ENCODE measurements at regions not wholly inside any gene's neighbourhood (a gene's known extent, or its start where the extent isn't known, plus 50 kb on each side); places are given as distances from the start of the nearest gene placed in this dataset.

- DNase-seq (ENCODE audit: low read depth), result no peak
- no peak overlapping the region for H3K4me3 ChIP-seq (ENCODE audit: low read depth, low read length)
- TF ChIP-seq, protein P1, sequence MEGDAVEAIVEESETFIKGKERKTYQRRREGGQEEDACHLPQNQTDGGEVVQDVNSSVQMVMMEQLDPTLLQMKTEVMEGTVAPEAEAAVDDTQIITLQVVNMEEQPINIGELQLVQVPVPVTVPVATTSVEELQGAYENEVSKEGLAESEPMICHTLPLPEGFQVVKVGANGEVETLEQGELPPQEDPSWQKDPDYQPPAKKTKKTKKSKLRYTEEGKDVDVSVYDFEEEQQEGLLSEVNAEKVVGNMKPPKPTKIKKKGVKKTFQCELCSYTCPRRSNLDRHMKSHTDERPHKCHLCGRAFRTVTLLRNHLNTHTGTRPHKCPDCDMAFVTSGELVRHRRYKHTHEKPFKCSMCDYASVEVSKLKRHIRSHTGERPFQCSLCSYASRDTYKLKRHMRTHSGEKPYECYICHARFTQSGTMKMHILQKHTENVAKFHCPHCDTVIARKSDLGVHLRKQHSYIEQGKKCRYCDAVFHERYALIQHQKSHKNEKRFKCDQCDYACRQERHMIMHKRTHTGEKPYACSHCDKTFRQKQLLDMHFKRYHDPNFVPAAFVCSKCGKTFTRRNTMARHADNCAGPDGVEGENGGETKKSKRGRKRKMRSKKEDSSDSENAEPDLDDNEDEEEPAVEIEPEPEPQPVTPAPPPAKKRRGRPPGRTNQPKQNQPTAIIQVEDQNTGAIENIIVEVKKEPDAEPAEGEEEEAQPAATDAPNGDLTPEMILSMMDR (IDR thresholded peaks at IDR 0.05; ENCODE audit: low read depth, low read length), result no peak
- TF ChIP-seq POLR2A (IDR thresholded peaks at IDR 0.05; ENCODE audit: extremely low read depth, insufficient read length) (no peak), MYC (IDR thresholded peaks at IDR 0.05; ENCODE audit: low read depth, low read length) (no peak)
- TF ChIP-seq, protein P2, sequence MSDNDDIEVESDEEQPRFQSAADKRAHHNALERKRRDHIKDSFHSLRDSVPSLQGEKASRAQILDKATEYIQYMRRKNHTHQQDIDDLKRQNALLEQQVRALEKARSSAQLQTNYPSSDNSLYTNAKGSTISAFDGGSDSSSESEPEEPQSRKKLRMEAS (IDR thresholded peaks at IDR 0.05; ENCODE audit: low read depth, low read length), result no peak
Measured at GRCh38 chr9:80964914-80965313, 724.4 kb downstream of the TLE1 start.

GRCh38 chr9:80964374-80964773 is 725.0 kb downstream of the TLE1 start:
- TF ChIP-seq, protein P1 (IDR thresholded peaks at IDR 0.05; ENCODE audit: low read depth, low read length), result no peak
- TF ChIP-seq MYC (IDR thresholded peaks at IDR 0.05; ENCODE audit: low read depth, low read length) (no peak), POLR2A (IDR thresholded peaks at IDR 0.05; ENCODE audit: extremely low read depth, insufficient read length) (no peak)
- TF ChIP-seq, protein P2 (IDR thresholded peaks at IDR 0.05; ENCODE audit: low read depth, low read length), result no peak
- no peak overlapping the region for H3K4me3 ChIP-seq (ENCODE audit: low read depth, low read length)
- no peak for DNase-seq (ENCODE audit: low read depth)

GRCh38 chr9:80957801-80958200 is 731.5 kb downstream of the TLE1 start:
- H3K4me3 ChIP-seq (ENCODE audit: low read depth, low read length), result no peak overlapping the region
- TF ChIP-seq MYC (IDR thresholded peaks at IDR 0.05; ENCODE audit: low read depth, low read length) (no peak), POLR2A (IDR thresholded peaks at IDR 0.05; ENCODE audit: extremely low read depth, insufficient read length) (no peak)
- TF ChIP-seq, protein P2 (IDR thresholded peaks at IDR 0.05; ENCODE audit: low read depth, low read length), result no peak
- TF ChIP-seq, protein P1 (IDR thresholded peaks at IDR 0.05; ENCODE audit: low read depth, low read length), result no peak
- DNase-seq (ENCODE audit: low read depth), result no peak

DNA sequence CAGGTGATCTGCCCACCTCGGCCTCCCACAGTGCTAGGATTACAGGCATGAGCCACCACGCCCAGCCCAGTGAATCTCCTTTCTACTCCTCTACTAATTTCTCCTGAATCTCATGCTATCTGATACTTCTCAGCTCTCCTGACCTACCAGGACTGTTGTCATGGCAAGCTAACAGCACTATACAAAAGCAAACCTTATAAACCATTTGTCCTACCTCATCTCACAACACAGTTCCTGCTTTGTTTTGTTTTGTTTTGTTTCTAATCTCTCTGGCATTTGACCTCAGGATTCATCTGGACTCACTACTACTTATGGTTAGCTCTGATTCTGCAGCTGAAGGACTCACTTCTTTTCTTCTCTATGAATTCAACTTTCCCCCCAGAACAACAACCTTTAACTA is 734.8 kb downstream of the TLE1 start:
- DNase-seq (ENCODE audit: low read depth), result no peak
- TF ChIP-seq, protein P2 (IDR thresholded peaks at IDR 0.05; ENCODE audit: low read depth, low read length), result no peak
- no peak for TF ChIP-seq MYC (IDR thresholded peaks at IDR 0.05; ENCODE audit: low read depth, low read length)
- no peak for TF ChIP-seq POLR2A (IDR thresholded peaks at IDR 0.05; ENCODE audit: extremely low read depth, insufficient read length)
- TF ChIP-seq, protein P1 (IDR thresholded peaks at IDR 0.05; ENCODE audit: low read depth, low read length), result no peak
- H3K4me3 ChIP-seq (ENCODE audit: low read depth, low read length), result no peak overlapping the region

DNA sequence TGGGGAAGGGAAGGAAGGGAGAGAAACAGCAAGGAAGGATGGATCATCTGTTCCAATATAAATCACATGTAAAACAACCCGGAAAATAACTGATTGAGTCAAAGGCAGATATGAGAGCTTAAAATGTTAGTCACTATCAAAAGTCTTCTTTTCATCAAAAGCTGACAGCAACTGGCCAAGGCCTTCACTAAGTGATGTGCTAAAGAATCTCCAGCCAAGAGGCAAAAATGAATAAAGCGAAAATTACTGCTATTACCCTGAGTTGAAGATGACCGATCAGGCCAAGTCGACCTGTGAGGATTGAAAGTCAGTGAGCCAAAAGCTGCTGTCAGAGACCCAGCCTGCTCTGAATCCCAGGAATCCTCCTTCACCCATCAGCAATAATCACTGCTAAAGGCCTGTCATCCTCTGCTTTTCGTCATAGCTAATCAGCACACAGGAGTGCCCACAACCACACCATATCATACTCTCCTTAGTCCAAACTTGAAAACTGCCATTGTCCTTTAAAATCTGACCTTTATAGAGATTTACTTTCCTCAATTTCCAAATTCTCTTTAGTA is 736.9 kb downstream of the TLE1 start:
- no peak overlapping the region for H3K4me3 ChIP-seq (ENCODE audit: low read depth, low read length)
- no peak for DNase-seq (ENCODE audit: low read depth)
- TF ChIP-seq MYC (IDR thresholded peaks at IDR 0.05; ENCODE audit: low read depth, low read length) (no peak), POLR2A (IDR thresholded peaks at IDR 0.05; ENCODE audit: extremely low read depth, insufficient read length) (no peak)
- TF ChIP-seq, protein P1 (IDR thresholded peaks at IDR 0.05; ENCODE audit: low read depth, low read length), result no peak
- TF ChIP-seq, protein P2 (IDR thresholded peaks at IDR 0.05; ENCODE audit: low read depth, low read length), result no peak
